Peyer's patch (tissue), 4 donors: ENCODE measurements at regions not wholly inside any gene's neighbourhood (a gene's known extent, or its start where the extent isn't known, plus 50 kb on each side); places are given as distances from the start of the nearest gene placed in this dataset.

Source experiments
- CTCF ChIP-seq, 6 experiments: fragments of 450-650 bp in 4 of 6; fragments of 200-600 bp in 2 of 6; sonication (generic) in 1 of 6; IDR thresholded peaks; one replicate each; pipeline ENCODE4 v1.5.1; 2017 to 2019; ENCODE audit warnings: antibody characterized with exemption in 6 of 6, mild to moderate bottlenecking in 3 of 6, moderate library complexity in 1 of 6
- POLR2A ChIP-seq, 2 donors: fragments of 450-650 bp; IDR thresholded peaks; one replicate each; pipeline ENCODE4 v1.5.1; 2017; ENCODE audit warnings: antibody characterized with exemption in 2 of 2, mild to moderate bottlenecking in 2 of 2, moderate library complexity in 2 of 2

- no peak for TF ChIP-seq CTCF (IDR thresholded peaks at IDR 0.05)
- no peak for TF ChIP-seq POLR2A (IDR thresholded peaks at IDR 0.05)
Measured at GRCh38 chr2:4246364-4247131, 543.2 kb downstream of the DCDC2C start.
